ENCODE measurements at regions not wholly inside any gene's neighbourhood (a gene's known extent, or its start where the extent isn't known, plus 50 kb on each side); places are given as distances from the start of the nearest gene placed in this dataset.

- no peaks in the 10 kb centered on the region for H3K27me3 ChIP-seq (ENCODE audit: insufficient read depth, low read length)
- H3K27ac ChIP-seq (ENCODE audit: low read depth, low read length, poor library complexity, severe bottlenecking) = no peak overlapping the region
- no peaks in the 10 kb centered on the region for H3K9me2 ChIP-seq (ENCODE audit: low read depth, low read length)
- no peaks in the 10 kb centered on the region for H3K36me3 ChIP-seq (ENCODE audit: insufficient read depth, low read length)
- no peaks in the 10 kb centered on the region for H3F3A ChIP-seq (ENCODE audit: insufficient read depth, low read length)
- H3K9me3 ChIP-seq (ENCODE audit: low read length) = no peaks in the 10 kb centered on the region
- H3K9ac ChIP-seq (ENCODE audit: low read length) = no peak overlapping the region
- no peak overlapping the region for H3K4me3 ChIP-seq (ENCODE audit: low read depth, low read length, poor library complexity, severe bottlenecking)
- no peak overlapping the region for H2AFZ ChIP-seq (ENCODE audit: low read length)
- H3K79me2 ChIP-seq (ENCODE audit: insufficient read depth, low read length) = no peaks in the 10 kb centered on the region
- no peaks in the 10 kb centered on the region for H3K4me1 ChIP-seq (ENCODE audit: insufficient read depth, low read length, severe bottlenecking)
- H4K20me1 ChIP-seq (ENCODE audit: insufficient read depth, low read length) = no peaks in the 10 kb centered on the region
- TF ChIP-seq CTCF (IDR thresholded peaks at IDR 0.05; ENCODE audit: low read length) = no peak
- TF ChIP-seq EZH2 (IDR thresholded peaks at IDR 0.05; ENCODE audit: borderline replicate concordance, low read length) = no peak
- H3K4me2 ChIP-seq (ENCODE audit: low read length) = no peak overlapping the region
These were observed 975.7 kb downstream of the TTLL7 start for GRCh38 chr1:83023212-83023611.

DNA sequence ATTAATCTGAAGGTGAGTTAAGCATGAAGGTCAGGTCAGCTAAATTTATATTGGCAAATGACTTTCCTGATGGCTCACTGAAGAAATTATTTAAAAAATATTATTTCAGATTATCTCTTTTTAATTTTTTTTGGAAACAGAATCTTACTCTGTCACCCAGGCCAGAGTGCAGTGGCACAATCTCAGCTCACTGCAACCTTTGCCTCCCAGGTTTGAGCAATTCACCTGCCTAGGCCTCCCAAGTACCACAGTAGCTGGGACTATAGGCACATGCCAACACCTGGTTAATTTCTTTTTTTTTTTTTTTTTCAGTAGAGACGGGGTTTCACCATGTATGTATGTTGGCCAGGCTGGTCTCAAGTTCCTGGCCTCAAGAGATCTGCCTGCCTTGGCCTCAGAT, 976.7 kb downstream of the TTLL7 start:
- no peaks in the 10 kb centered on the region for H4K20me1 ChIP-seq (ENCODE audit: insufficient read depth, low read length)
- no peak overlapping the region for H2AFZ ChIP-seq (ENCODE audit: low read length)
- H3K4me3 ChIP-seq (ENCODE audit: low read depth, low read length, poor library complexity, severe bottlenecking) = no peak overlapping the region
- no peak for TF ChIP-seq CTCF (IDR thresholded peaks at IDR 0.05; ENCODE audit: low read length)
- TF ChIP-seq EZH2 (IDR thresholded peaks at IDR 0.05; ENCODE audit: borderline replicate concordance, low read length) = no peak
- no peaks in the 10 kb centered on the region for H3K27me3 ChIP-seq (ENCODE audit: insufficient read depth, low read length)
- no peaks in the 10 kb centered on the region for H3K4me1 ChIP-seq (ENCODE audit: insufficient read depth, low read length, severe bottlenecking)
- H3K36me3 ChIP-seq (ENCODE audit: insufficient read depth, low read length) = no peaks in the 10 kb centered on the region
- H3K4me2 ChIP-seq (ENCODE audit: low read length) = no peak overlapping the region
- no peak overlapping the region for H3K9ac ChIP-seq (ENCODE audit: low read length)
- H3K9me3 ChIP-seq (ENCODE audit: low read length) = no peaks in the 10 kb centered on the region
- H3F3A ChIP-seq (ENCODE audit: insufficient read depth, low read length) = no peaks in the 10 kb centered on the region
- H3K79me2 ChIP-seq (ENCODE audit: insufficient read depth, low read length) = no peaks in the 10 kb centered on the region
- H3K27ac ChIP-seq (ENCODE audit: low read depth, low read length, poor library complexity, severe bottlenecking) = no peak overlapping the region
- no peaks in the 10 kb centered on the region for H3K9me2 ChIP-seq (ENCODE audit: low read depth, low read length)

DNA sequence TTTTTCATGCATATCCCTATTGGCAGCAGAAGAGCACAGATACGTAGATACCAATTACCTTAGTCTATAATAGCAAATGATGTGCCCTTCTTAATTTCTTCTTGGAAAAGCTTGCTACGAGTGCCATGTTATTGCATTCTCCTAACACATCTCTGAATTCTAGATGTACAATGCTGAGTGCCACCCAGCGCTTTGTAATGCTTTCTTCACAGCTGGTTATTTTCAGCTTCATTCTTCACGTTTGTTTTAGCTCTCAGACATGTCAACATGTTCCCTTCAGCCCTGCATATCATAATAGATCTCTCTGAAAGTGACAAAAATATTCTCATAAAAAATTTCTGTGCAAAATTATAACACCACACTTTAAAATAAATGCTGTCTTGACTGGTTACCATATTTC, 981.2 kb downstream of the TTLL7 start:
- no peak overlapping the region for H3K27ac ChIP-seq (ENCODE audit: low read depth, low read length, poor library complexity, severe bottlenecking)
- no peak for TF ChIP-seq EZH2 (IDR thresholded peaks at IDR 0.05; ENCODE audit: borderline replicate concordance, low read length)
- no peak for TF ChIP-seq CTCF (IDR thresholded peaks at IDR 0.05; ENCODE audit: low read length)

More for the DNA sequence above, 981.2 kb downstream of the TTLL7 start:
- Histone ChIP-seq H3K4me3 (ENCODE audit: low read depth, low read length, poor library complexity, severe bottlenecking) (no peak overlapping the region), H3K79me2 (ENCODE audit: insufficient read depth, low read length) (no peaks in the 10 kb centered on the region), H3K9ac (ENCODE audit: low read length) (no peak overlapping the region), H3K27me3 (ENCODE audit: insufficient read depth, low read length) (no peaks in the 10 kb centered on the region), H3F3A (ENCODE audit: insufficient read depth, low read length) (no peaks in the 10 kb centered on the region), H2AFZ (ENCODE audit: low read length) (no peak overlapping the region), H3K9me3 (ENCODE audit: low read length) (no peaks in the 10 kb centered on the region), H3K36me3 (ENCODE audit: insufficient read depth, low read length) (no peaks in the 10 kb centered on the region), H3K4me1 (ENCODE audit: insufficient read depth, low read length, severe bottlenecking) (no peaks in the 10 kb centered on the region), H3K9me2 (ENCODE audit: low read depth, low read length) (no peaks in the 10 kb centered on the region), H3K4me2 (ENCODE audit: low read length) (no peak overlapping the region), H4K20me1 (ENCODE audit: insufficient read depth, low read length) (no peaks in the 10 kb centered on the region)
